GM12878 (cell line): ENCODE measurements at regions not wholly inside any gene's neighbourhood (a gene's known extent, or its start where the extent isn't known, plus 50 kb on each side); places are given as distances from the start of the nearest gene placed in this dataset.
"Not testable (repeated sequence)": the region's sequence is repeated elsewhere in the genome, so short reads cannot be mapped to it uniquely, and the experiment has no call there.

ENCODE experiments used
- CEBPB ChIP-seq, 2 experiments: fragments of 150-350 bp in 1 of 2; IDR thresholded peaks; 2 replicates each; pipeline ENCODE4 v1.6.1; 2012 to 2014; ENCODE audit warnings: low read depth in 2 of 2, low read length in 2 of 2, borderline replicate concordance in 1 of 2, inconsistent platforms in 1 of 2
- EZH2 ChIP-seq: IDR thresholded peaks from 2 replicates; pipeline ENCODE4 v1.6.1; 2012; ENCODE audit warnings: low read depth, mild to moderate bottlenecking, control low read depth, inconsistent platforms, low read length, borderline replicate concordance; ENCODE audit not compliant: control insufficient read depth

- TF ChIP-seq EZH2; CEBPB (IDR thresholded peaks at IDR 0.05; ENCODE audit: borderline replicate concordance in 1 of 2, low read depth in 2 of 2, low read length in 2 of 2): not testable (repeated sequence)
Observed at GRCh38 chr14:106810168-106810567, 1283.8 kb downstream of the TMEM121 start.
